ENCODE measurements at regions not wholly inside any gene's neighbourhood (a gene's known extent, or its start where the extent isn't known, plus 50 kb on each side); places are given as distances from the start of the nearest gene placed in this dataset.

- DNase-seq = no peak
- Mint-ChIP-seq H3K9me3 (peaks cover 0 to 3% (median 0%) of the 10 kb centered on the region in 7 donors), H3K36me3 (no peaks in the 10 kb centered on the region), H3K4me3 (no peak overlapping the region), H3K27me3 (peaks cover 4% of the 10 kb centered on the region), H3K27ac (peak overlapping the region in 1 of 3 donors; percentile 87), H3K4me1 (no peaks in the 10 kb centered on the region)
- Histone ChIP-seq H3K27ac (ENCODE audit: insufficient read depth, low read length, poor library complexity, severe bottlenecking) (no peak overlapping the region), H3K9me3 (ENCODE audit: control insufficient read depth in 2 of 2, low read length in 2 of 2) (no peaks in the 10 kb centered on the region), H3K27me3 (ENCODE audit: control insufficient read depth, insufficient read depth, low read length) (no peaks in the 10 kb centered on the region), H3K4me1 (ENCODE audit: control insufficient read depth, insufficient read depth, low read length, poor library complexity, severe bottlenecking) (no peaks in the 10 kb centered on the region), H3K36me3 (ENCODE audit: control insufficient read depth, insufficient read depth, low read length) (no peaks in the 10 kb centered on the region), H3K4me3 (ENCODE audit: low read depth, low read length) (no peak overlapping the region)
- no peak for ATAC-seq (ENCODE audit: low read depth in 2 of 2)
These were observed 161.1 kb downstream of the CSNK1G3 start for GRCh38 chr5:123673107-123673506.

GRCh38 chr5:123671711-123672456 lies 159.9 kb downstream of the CSNK1G3 start:
- DNase-seq (no peak), ATAC-seq (ENCODE audit: low read depth in 2 of 2) (no peak)
- Mint-ChIP-seq H3K4me3 (no peak overlapping the region), H3K9me3 (peaks cover 0 to 3% (median 0%) of the 10 kb centered on the region in 7 donors), H3K4me1 (no peaks in the 10 kb centered on the region), H3K27ac (no peak overlapping the region), H3K36me3 (no peaks in the 10 kb centered on the region), H3K27me3 (peaks cover 4% of the 10 kb centered on the region)
- Histone ChIP-seq H3K27me3 (ENCODE audit: control insufficient read depth, insufficient read depth, low read length) (no peaks in the 10 kb centered on the region), H3K9me3 (ENCODE audit: control insufficient read depth in 2 of 2, low read length in 2 of 2) (no peaks in the 10 kb centered on the region), H3K36me3 (ENCODE audit: control insufficient read depth, insufficient read depth, low read length) (no peaks in the 10 kb centered on the region), H3K4me3 (ENCODE audit: low read depth, low read length) (no peak overlapping the region), H3K4me1 (ENCODE audit: control insufficient read depth, insufficient read depth, low read length, poor library complexity, severe bottlenecking) (no peaks in the 10 kb centered on the region), H3K27ac (ENCODE audit: insufficient read depth, low read length, poor library complexity, severe bottlenecking) (no peak overlapping the region)

GRCh38 chr5:123671042-123671441 lies 159.1 kb downstream of the CSNK1G3 start:
- Histone ChIP-seq H3K4me3 (ENCODE audit: low read depth, low read length) (no peak overlapping the region), H3K9me3 (ENCODE audit: control insufficient read depth in 2 of 2, low read length in 2 of 2) (no peaks in the 10 kb centered on the region), H3K4me1 (ENCODE audit: control insufficient read depth, insufficient read depth, low read length, poor library complexity, severe bottlenecking) (no peaks in the 10 kb centered on the region), H3K27me3 (ENCODE audit: control insufficient read depth, insufficient read depth, low read length) (no peaks in the 10 kb centered on the region), H3K27ac (ENCODE audit: insufficient read depth, low read length, poor library complexity, severe bottlenecking) (no peak overlapping the region), H3K36me3 (ENCODE audit: control insufficient read depth, insufficient read depth, low read length) (no peaks in the 10 kb centered on the region)
- peak in 1 of 2 donors; percentile 37 for ATAC-seq (ENCODE audit: low read depth in 2 of 2)
- Mint-ChIP-seq H3K27ac (no peak overlapping the region), H3K36me3 (no peaks in the 10 kb centered on the region), H3K27me3 (peaks cover 4% of the 10 kb centered on the region), H3K9me3 (peaks cover 0 to 3% (median 0%) of the 10 kb centered on the region in 7 donors), H3K4me3 (no peak overlapping the region), H3K4me1 (no peaks in the 10 kb centered on the region)
- peak in 2 of 3 donors; percentile 10 to 49 for DNase-seq
